ENCODE measurements at regions not wholly inside any gene's neighbourhood (a gene's known extent, or its start where the extent isn't known, plus 50 kb on each side); places are given as distances from the start of the nearest gene placed in this dataset.
"Not testable (repeated sequence)": the region's sequence is repeated elsewhere in the genome, so short reads cannot be mapped to it uniquely, and the experiment has no call there.

DNA sequence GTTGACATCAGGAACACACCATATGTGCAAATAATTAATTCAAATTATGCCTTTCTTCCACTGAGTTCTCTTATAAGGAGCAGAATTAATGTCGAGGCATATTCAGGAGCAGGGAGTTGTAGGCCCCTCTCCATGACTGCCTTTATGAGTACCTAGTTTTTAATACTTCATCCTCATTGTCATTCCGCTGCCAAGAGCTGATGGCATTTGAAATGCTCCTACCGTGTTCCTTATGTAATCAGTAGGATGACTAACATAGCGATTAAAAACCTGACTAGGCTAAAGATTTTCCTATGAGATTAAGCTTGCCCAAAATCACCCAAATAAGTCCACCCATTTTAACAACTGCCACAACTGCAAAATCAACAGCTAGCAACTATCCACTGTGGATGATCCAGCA lies 220.6 kb downstream of the DHX15 start:
- no peak for DNase-seq

DNA sequence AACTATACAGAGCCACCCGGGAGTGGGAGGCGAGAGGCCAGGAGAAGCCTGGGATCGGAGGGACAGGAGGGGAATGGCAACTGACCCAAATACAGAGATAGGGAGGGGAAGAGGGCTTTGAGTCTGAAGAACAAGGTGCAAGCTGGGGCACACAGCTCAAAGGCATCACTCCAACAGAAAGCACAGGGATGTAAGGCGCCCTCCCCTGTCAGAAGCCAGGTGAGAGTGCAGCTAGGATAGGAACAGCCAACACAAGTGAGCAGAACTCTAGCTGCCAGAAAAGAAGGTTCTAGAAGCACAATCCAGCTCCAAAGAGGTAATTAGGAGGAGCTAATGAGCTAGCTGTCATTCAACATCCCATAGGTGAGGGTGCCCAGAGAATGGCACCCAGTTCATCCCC lies 232.2 kb downstream of the DHX15 start:
- no peak for DNase-seq

- DNase-seq: not testable (repeated sequence)
Measured at GRCh38 chr4:24349168-24349996, 235.0 kb downstream of the DHX15 start.

DNA sequence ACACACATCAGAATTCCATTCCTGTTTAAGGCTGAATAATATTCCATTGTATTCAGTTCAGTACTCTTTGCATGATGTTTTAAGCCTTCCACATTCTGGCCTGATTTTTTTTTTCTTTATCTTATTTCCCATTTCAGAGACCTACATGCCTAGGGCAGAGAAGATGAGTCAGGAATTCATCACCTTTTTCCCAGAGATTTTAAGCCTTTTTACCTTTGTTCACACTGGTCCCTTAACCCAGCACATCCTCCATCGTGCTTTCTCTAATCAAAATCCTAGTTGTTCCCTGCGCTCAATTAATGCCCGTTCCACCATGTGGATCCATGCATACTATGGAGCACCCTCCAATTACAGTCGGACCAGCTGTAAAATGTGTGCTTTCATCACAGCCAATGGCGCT lies 245.1 kb downstream of the DHX15 start:
- DNase-seq: no peak

DNA sequence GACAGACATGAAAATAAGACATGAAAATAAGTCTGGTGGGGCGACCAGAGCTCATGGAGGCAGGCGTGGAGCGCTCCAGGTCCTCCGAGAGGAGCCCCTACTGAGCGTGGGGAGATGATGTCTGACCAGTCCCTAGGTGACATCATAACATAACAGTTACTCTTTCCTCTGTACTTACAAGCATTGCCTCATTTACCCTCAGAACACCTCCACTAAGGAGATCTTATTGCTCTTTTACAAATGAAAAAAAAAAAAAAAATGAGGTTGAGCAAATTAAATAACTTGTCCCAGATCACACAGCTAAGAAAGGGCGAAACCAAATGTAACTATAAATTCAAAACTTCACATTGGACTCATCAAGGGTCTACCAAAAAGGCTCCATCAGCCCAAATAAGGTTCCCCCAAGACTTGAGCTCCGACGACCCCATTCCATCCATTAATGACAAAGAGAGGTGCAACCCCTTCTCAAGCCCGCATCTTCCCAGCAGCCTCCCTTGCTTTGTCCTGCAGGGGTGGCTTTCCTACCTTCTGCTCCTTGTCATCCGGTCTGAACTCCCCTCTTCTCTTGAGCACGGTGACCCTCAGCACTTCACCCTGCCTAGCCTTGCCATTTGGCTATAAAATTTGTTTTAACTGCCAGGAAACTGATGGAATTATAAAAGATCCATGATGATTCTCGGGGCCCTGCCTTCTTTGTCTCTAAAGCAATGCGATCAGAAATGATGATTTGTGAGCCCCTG lies 246.7 kb downstream of the DHX15 start:
- DNase-seq: no peak

GRCh38 chr4:24335616-24336015 lies 248.7 kb downstream of the DHX15 start:
- DNase-seq: no peak

- no peak for DNase-seq
Measured at GRCh38 chr4:24334906-24335305, 249.4 kb downstream of the DHX15 start.

DNA sequence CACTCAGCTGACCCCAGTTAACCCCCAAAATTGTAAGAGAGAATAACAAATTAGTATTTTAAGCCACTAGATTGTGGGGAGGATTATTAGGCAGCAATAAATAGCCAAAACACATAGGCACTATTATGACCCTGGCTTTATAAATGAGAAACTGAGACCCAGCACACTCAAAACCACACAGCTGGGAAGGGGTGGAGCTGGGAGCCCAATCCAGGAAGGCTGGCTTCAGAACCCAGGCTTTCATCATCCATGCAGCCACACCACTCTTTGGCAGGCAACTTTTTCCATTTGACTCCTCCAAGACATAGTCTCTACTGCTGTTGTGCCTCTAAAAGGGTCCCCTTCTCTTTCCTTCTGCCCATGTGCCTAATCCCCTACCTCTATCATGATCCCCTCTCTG lies 253.8 kb downstream of the DHX15 start:
- DNase-seq: no peak

GRCh38 chr4:24330172-24330571 lies 254.2 kb downstream of the DHX15 start:
- DNase-seq: no peak

DNA sequence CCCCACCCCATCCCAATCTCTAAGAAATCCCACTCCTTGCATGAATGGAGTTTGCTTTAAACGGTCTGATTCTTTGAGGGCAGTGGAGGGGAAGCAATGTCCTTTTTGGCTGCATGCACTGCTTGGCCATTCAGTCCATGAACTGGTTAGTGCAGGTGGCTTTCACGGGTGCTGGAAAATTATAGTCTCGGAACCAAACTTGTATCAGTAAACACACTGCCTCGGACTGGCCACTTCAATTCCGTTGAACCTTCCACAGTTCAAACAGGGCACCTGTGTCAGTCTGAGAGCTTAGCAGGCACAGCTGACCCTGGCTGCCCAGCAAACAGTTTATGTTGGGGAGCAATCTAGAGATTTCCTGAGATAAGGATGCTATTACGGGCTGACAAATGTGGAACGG lies 255.6 kb downstream of the DHX15 start:
- no peak for DNase-seq

DNA sequence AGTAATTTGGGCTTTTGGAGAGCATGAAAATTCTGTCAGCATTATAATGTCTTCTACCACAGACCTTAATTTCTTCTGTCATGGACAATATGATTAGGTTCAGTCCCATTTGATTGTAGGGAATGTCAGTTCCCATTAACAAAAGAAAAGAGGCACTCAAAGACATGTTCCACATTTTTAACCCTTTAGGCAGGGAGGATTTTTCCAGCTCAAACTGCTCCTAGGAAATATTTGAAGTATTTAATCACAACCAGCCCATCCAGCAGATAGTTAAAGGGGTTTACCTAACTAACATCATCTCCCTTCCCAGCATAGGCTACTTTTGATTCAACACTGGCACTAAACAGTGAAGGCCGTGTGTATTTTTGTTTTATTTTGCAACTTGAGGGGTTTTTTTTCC lies 256.0 kb downstream of the DHX15 start:
- DNase-seq: no peak

DNA sequence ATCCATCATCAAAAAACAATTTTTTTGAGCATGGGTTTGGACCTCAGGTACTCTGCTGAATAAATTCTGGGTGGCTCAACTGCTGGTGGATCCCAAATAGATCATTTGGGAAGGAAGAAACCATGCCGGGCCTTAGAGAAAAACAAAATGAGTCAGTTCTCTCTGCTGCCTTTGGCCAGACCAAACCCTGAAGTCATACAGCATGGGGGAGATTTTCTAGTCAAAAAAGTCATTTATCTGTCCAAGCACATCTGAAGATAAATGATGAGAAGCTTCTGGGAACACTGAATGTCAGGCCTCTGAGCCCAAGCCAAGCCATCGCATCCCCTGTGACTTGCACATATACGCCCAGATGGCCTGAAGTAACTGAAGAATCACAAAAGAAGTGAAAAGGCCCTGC lies 261.4 kb downstream of the DHX15 start:
- DNase-seq: no peak

DNA sequence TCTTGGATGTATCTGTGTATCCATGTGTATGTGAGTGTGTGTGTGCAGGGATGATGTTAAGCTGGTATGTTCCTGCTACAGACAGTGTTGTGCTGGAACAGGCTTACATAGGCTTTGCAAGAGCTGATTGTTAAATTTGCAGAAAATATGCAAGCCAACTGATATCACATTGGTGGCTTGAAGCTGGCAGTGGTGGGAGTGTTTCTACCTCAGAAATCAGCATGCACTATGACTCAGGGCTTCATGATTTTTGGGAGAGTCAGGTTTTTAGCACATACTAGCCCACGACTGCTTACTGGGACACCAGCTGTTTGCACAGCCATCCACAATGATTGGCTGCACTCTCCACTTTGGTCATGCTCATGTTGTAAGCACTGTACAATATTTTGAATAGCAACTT lies 261.8 kb downstream of the DHX15 start:
- DNase-seq: no peak

DNA sequence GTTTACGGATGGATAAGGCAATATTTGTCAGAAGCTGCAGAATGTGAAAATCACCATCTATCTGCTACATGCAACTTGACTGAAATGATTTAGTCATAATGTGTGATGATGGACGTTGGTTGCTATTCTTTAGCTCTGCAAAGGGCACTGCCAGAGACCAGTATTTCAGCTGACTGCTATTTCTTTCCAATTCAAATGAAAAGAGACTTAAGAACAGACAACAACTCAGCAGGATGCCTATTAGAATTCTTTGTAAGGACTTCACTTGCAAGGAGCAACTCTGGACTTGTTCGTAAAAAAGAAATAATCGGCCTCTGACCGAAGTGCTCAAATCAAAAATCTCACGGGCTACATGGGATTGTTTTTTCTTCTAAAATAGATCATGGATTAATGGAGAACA lies 262.7 kb downstream of the DHX15 start:
- DNase-seq: no peak

DNA sequence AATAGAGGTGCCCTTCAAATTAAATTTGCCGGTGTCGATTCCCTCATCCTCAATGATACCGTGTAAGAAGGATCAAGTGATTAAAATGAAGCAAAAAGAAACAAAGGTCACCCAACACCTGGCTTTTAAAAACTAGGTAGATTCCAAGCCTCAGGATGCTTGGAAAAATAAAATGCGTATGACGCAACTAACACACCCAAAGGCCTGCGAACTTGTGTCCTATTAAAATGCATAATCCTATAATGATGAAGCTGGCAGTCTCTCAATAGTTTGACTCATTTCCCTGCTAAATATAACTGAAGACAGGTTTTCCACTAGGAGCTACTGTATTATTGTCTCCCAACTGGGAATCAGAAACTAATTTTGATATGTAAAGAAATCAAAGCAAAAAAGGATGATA lies 263.2 kb downstream of the DHX15 start:
- no peak for DNase-seq

DNA sequence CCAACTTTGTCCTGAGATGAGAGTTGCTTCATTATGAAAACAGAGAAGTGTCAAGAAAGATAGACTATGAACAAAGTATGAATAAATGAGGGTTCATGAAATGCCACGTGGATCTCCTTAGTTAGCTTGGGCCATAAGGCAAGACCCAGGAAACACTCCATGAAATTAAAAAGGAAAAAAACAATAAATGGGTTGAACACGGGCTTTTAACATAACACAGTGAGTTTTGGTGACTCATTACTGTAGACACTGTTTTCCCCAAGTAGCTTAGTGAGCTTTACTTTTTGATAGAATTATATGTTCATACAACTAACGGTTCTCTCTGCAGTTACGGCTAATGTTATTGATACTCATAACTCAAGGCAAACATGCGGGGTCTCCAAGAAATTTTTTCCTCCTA lies 265.0 kb downstream of the DHX15 start:
- DNase-seq: no peak

DNA sequence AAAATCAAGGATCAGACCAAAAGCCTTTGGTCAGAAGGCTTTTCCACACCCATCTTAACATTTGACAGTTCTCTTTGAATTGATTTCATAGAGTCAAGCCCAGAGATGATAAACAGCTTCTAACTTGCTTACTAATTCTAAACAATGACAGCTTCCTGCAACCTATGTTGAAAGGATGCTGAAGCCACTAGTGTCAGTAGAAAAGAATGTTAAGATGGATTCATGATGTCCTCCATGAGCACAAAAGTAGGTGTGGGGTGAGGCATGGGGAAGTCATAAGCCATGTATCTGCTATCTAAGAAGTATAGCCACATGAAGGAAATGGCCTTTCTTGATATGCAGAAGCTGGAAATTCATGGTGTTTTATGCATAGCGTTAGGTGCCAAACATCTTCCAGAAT lies 269.3 kb downstream of the DHX15 start:
- DNase-seq: no peak

GRCh38 chr4:24312261-24312913 lies 272.0 kb downstream of the DHX15 start:
- DNase-seq: no peak

DNA sequence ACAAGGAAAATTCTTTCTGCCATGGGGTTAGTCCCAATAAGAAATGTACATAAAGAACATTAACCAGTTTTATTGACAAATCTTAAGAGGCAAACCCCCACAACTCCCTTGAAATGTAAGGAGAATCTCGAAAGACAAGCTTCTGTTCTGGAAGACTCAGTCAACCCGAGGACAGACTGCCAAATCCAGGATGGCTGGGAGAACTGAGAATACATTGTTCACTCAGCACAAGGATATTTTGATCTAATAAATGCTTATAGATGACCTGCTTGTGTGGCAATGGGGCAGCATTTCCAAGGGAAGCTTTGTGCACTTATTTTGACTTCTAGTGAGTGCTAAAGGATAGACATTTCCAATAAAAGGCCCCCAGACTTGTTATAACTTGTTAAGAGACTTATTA lies 280.4 kb downstream of the DHX15 start:
- DNase-seq: no peak

GRCh38 chr4:24298911-24299310 lies 285.4 kb downstream of the DHX15 start:
- no peak for DNase-seq

DNA sequence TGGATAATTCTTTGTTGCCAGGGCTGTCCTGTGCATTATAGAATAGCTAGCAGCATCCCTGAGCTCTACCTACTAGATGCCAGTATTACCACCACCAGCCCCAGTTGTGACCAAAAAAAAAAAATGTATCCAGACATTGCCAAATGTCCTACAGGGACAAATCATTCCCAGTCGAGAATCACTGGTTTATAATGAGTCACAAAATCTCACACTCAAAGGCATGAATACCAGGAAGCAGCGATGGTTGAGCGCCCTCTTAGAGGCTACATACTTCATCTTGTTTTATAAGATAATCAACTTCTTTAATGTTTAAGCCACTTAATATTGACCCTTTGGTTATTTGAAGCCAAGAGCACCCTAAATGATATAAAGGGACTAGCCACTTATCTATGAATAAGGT lies 297.3 kb downstream of the DHX15 start:
- no peak for DNase-seq

DNA sequence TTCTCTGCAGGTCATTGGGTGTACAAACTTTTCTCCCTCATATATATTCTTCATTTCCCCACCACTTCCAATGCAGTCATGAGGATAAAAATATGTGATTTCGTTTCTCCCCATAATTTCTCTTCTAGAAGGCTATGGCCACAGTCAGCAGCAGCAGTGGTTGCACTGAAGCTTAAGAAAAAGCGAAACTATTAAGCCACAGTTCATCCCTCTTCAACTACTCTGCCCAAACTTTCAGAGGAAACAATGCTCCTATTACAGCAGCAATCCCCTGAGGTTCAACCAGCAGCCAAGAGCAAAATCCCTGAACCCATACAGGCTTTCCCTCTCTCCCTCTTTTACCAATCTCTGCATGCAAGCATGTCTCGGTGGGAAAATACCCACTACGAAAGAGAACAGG lies 298.6 kb downstream of the DHX15 start:
- no peak for DNase-seq

DNA sequence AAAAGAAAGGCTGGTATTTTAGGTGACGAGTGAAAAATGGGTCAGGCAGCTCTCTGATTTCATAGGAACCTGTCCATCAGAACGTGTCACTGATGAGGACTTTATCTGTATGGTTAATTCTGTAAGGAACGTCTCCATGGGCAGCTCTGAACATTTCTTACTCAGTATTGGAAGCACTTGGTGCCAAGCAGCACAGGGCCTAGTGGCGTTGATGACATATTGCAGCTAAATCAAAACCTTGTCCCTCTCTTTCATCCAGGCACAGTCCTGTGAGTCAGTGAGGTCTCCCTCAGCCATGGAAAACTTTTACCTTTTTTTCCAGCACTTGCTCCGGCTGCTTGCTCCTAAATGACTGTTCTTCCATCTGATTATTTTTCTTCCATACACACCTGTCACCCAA lies 301.9 kb downstream of the DHX15 start:
- DNase-seq: no peak

DNA sequence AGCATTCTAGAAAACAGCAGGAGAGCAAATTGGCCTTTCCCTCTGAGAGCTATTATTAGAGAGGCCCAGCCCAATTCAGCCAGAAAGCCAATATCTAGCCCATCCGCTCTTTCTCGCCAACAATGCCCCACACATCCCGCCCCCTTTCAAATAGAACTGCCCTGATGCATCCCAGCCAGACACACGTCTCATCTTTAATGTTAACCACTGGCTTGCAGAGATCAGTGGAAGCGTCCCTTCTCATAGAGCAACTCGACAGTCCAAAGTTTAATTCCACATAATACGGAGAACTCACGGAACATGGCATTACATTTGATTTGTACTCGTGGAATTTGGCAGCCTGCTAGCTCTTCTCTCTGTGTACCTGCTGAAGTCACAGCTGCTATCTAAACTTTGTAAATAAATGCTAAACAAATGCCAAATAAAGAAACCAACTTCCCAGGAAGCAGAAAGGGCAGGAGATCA lies 304.4 kb downstream of the DHX15 start:
- DNase-seq: no peak
